Embryonic facial prominence (tissue), 1 donor: ENCODE measurements at regions not wholly inside any gene's neighbourhood (a gene's known extent, or its start where the extent isn't known, plus 50 kb on each side); places are given as distances from the start of the nearest gene placed in this dataset.
"Not testable (repeated sequence)": the region's sequence is repeated elsewhere in the genome, so short reads cannot be mapped to it uniquely, and the experiment has no call there.

ENCODE experiments used
- DNase-seq: peaks from one replicate; pipeline ENCODE4 v3.0.0-alpha.2; 2016; ENCODE audit errors: extremely low spot score

DNA sequence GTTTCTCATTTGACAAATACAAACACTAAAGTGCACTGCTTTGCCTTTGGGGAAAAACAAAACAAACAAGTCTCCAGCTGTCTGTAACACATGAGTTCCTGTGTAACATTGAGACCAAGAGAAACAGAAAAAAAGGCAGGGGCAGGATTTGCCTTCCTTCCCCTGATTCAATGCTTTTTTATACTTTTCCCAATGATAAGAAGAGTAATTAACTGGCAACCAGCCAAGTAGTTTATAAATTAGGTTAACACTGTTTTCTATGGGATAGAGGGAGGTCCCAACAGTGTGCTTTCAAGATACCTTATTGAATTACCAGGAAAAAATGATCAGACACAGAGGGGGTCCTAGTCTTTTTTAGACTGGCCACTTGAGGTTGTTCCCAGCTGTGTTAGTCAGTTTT, 346.8 kb downstream of the TRIM36 start:
- DNase-seq = no peak

DNA sequence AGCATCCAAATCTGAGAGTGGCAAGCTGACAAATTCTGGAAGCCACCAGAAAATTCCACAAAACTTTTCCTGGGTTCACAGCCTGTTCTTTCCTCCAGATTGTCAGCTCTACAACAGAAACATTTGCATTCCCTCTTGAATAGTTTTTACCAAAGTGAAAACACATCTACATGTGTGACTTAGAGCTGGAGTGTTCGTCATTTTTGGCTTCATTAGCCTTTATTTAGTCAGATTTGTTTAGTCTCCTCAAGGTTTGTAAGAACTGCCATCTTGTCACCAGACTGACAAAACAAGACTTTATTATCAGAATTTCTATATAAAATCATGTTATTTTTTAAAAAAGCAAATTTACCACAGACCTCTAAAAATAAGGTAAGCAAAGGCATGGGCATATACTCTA, 347.3 kb downstream of the TRIM36 start:
- no peak for DNase-seq

DNA sequence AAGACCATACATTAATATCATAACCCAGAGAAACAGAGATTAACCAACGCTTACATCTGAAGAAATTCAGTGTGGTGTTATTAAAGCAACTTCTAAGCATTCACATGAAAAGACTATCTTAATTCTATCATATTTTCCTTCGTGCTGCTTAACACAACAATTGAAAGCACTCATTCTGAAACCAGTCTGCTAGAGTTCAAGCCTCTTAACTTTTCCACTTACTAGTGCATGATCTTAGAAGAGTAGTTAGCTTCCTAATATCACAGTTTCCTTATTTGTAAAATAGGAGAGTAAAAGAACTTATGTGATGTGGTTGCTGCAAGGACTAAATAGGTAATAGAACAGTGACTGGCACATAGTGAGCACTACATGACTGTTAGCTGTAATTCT, 379.3 kb downstream of the TRIM36 start:
- DNase-seq = no peak

DNA sequence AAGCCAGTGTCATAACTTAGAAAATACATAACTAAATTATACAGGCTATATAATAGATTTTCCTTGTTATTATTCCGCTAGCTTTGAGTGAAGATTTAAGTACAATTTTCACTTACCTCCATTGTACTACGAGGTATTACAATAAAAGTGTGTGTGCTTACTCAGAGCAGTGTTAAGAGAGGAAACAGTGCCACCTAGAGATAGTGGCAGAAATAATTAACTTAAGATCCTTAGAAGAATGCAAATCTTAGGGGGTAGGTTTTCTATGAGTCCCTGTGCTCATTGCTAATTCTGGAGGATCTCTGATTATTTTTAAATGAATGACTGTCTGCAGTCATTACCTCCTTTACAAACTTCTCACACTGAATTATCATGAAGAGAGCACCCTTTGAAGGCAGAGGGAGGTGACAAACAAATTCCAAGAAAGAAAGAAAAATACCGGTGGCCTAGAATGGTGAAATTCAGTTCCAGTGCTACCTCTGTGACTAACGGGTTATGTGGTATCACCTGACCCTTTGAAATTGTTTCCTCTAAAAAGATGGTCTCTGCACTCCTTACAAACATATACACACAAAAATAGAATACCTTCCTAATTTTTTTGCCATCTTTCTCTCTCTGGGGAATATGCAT, 379.8 kb downstream of the TRIM36 start:
- DNase-seq = no peak

DNA sequence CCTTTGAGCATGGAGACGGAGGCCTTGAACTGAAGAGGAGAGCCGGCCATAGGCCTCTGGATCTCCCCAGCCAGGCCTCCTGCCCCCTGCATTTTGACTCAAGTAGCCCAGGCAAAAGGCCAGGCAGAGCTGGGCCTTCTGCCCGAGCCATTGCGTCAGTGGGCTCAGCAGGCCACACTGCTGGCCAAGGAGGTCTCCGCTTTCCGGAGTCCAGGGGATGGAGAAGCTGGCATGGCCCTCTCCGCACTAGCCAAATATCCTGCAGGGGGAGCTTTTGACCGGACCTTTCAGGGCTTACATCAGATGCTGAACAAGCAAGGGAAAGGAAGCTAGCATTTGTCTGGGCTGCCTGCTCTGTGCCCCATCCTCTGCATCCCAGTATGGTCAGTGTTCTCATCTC, 386.8 kb downstream of the TRIM36 start:
- no peak for DNase-seq

DNA sequence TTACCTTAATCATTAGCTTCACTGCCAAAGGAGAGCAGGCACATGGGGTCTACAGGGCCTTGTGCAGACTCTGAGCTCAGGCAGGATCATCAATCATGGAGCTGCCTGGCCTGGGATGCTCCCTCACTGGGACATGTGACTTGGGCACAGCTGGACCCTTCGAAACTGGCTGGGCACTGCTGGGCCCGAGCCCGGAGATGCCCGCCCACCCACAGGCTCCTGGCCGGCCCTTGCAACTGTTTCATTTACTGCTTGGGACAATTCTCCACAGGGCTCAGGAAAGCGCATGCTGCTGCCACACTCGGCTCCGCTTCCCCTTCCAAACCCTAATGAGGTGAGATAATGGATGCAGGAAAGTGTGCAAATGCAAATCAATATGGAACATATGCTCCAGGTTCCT, 387.5 kb downstream of the TRIM36 start:
- DNase-seq = no peak

DNA sequence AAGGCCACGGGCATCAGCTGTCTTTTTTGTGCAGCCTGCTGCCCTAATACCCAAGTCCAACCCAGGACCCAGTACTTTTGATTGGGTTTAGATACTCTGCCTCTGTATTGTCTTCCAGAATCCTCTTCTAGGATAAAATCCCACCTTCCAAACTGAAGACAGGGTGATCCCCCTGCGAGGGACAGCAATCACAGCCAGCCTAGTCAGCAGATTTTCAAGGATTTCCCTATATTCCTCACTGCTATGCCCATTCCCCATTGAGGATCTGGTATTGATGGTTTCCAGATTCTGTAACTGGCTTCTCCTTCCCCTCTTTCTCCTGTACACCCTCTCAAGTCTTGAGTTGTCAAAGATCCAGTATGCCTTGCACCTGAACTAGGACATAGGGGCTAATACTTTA, 389.4 kb downstream of the TRIM36 start:
- DNase-seq = no peak

DNA sequence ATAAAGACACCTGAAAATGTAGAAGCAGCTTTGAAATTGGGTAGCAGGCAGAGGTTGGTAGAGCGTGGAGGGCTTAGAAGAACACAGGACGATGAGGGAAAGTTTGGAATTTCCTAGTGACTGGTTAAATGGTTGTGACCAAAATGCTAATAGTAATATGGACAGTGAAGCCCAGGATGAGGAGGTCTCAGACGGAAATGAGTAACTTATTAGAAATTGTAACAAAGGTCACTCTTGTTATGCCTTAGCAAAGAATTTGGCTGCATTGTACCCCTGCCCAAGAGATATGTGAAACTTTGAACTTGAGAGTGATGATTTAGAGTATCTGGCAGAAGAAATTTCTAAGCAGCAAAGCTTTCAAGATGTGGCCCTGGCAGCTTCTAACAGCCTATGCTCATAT, 382.5 kb downstream of the KCNN2 start:
- DNase-seq = no peak

DNA sequence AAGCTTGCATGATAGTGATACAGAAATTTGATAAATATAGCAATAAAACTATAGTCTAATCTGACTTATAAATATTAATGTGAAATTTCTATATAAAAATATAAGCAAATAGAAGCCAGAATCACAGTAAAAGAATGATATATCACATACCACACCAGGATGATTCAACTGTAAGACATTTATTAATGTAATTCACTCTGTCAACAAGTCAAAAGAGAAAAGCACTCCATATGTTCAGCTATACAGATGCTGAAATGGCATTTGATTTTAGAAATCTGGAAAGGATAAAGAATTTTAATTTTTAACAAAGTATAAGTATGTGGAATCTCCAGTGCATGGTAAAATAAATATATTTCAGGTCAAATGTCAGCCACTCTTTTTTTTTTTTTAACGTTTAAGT, 372.4 kb downstream of the KCNN2 start:
- DNase-seq = no peak

DNA sequence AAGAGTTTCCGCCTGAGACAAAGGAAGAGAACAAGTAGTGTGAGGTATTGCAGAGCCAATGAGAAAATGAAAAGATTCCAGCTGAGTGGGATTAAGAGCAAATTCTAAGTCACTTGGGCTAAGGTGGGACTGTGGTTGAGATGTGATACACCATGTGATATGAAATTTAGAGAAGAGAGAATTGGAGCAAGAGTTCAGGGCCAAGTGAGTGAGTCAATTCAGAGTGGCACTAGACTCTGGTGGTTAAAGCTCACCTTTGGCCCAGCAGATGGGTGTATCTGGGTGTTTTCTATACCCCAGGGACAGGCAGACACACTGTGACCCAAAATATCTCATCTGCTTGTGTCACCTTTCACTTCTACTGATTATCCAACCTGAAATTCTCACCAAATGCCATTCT, 368.1 kb downstream of the KCNN2 start:
- DNase-seq = no peak

DNA sequence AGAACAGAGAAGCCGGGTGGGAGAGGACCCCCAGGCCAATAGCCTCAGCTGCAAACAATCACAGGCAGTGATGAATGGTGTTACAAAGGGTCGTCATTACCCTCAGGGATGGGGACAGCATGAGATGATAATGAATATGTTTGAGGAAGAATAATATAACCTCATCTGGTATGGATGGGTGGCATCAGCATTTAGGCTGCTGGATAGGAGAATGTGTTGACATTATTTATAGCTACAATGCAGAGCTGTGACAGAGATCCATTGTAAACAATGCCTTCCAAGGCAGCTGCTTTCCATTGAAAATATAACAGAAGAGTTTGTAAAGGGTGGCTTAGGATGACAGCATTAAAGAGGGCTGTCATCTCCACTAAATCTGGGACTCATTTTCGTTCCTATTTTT, 365.5 kb downstream of the KCNN2 start:
- peak; percentile 11 for DNase-seq

DNA sequence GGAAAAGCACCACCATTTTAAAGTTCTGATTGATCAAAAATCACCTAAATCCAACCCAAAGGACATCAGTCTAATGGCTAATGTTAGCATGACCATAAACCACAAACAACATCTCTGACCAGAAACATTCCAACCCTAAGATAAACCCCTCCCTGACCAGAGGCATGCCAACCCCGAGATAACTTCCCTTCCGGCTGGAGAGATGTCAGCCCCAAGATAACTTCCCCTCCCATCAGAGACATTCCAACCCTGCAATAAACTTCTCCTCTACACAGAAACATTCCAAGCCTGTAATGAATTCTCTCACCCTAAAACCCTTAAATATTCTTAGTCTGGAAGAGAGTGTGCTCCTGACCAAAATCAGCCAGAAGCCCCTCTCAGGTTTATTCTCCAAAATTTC, 364.3 kb downstream of the KCNN2 start:
- no peak for DNase-seq

DNA sequence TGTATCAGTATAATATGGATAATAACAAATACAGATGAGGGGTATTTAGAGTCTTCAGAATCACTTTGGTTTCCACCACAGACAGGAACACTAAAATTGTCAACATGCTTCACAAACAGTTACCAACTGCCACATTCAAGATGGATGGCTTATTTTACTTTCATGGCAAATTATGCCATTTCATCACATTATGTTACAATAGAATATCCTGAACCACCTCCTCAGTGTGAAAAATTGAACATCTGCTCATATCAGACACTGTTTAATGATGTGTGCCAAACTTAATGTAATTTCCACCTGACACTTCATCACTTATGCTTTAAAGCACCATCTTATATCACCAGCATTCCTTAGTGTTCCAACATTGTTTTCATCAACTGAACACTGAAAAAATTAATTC, 357.4 kb downstream of the KCNN2 start:
- no peak for DNase-seq

DNA sequence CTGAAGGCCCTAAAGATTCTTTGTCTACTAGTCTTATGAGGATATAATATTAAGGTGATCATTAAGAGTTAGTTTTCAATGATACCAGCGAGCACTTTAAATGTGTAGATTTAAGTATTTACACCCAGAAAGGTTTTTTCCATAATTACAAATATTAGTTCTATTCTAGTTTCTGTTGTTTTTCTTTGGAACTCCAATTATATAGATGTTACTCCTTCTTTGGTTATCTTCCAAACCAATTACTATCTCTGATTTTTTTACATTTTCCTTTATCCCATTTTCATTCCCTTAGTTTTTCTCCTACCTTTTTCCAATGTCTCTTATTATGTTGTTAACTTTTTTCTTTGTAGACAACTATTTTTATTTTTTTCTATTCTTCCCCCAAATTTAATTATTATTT, 355.1 kb downstream of the KCNN2 start:
- no peak for DNase-seq

DNA sequence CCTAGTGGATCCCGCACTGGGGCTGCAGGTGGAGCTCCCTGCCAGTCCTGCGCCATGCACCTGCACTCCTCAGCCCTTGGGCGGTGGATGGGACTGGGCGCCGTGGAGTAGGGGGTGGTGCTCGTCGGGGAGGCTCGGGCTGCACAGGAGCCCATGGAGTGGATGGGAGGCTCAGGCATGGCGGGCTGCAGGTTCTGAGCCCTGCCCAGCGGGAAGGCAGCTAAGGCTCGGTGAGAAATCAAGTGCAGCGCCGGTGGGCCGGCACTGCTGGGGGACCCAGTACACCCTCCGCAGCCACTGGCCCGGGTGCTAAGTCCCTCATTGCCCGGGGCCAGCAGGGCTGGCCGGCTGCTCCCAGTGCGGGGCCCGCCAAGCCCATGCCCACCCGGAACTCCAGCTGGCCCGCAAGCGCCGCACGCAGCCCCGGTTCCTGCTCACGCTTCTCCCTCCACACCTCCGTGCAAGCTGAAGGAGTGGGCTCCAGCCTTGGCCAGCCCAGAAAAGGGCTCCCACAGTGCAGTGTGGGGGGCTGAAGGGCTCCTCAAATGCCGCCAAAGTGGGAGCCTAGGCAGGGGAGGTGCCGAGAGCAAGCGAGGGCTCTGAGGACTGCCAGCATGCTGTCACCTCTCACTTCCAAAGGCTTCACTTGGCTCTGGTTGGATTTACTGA, 342.5 kb downstream of the KCNN2 start:
- DNase-seq = not testable (repeated sequence)

DNA sequence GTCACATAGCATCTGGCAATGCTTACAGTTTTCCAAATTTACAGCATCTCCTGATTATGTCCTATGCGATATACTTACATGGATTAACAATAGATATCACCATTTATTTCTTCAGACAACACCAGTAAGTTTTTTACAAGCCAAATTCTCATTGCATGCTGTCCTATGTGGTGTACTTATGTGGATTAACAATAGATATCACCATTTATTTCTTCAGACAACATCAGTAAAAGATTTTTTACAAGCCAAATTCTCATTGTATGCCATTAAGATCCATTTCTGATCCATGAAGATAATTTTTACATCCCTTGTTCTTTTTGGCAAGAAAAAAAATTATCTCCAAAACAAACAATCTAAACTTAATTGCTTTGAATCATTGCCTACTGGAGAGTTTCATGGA, 340.9 kb downstream of the KCNN2 start:
- DNase-seq = no peak

DNA sequence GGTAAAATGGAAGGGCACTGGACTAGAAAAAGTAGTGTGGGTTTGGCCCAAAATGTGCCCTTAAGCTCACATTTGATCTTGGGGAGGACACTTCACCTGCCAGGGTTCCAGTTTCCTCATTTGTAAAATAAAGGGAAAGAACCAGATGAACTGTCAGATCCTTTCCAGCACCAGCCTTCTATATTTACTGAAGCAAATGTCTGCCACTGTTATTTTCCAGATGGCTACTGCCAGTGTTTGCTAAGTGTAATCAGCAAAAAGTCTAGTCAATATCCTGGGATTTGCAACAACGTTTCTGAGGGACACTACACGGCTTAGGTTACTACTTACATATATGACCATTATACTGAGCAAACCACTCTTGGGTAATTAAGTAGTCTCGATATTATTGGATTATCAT, 340.3 kb downstream of the KCNN2 start:
- no peak for DNase-seq

DNA sequence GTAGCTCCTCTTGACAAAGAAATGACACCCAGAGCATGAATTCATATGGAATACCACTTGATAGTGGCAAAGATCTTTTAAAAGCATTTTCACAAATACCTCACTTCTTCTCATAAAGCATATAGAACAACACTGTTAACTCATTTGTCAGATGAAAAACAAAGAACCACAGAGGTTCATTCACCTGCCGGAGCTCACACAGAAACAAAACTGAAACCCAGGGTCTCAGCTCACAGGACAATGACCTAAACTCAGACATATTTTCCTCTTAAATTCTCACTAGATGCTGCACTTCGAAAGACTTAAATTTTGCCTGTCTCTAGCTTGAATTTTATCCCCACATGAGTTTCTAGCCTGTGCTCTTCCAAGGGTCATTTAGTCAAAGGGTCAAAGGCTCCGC, 339.0 kb downstream of the KCNN2 start:
- no peak for DNase-seq

DNA sequence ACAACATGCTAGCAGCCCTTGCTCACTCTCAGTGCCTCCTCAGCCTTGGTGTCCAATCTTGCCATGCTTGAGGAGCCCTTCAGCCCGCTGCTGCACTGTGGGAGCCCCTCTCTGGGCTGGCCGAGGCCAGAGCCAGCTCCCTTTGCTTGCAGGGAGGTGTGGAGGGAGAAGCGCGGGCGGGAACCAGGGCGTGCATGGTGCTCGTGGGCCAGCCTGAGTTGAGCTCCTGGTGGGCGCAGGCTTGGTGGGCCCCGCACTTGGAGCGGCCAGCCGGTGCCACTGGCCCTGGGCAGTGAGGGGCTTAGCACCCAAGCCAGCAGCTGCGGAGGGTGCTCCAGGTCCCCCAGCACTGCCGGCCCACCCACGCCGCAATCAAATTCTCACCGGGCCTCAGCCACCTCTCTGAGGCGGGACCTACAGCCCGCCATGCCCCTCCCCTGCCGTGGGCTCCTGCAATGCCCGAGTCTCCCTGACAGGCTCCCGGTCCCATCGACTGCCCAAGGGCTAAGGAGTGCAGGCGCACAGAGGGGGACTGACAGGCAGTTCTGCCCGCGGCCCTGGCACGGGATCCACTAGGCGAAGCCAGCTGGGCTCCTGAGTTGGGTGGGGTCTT, 333.5 kb downstream of the KCNN2 start:
- DNase-seq = no peak

DNA sequence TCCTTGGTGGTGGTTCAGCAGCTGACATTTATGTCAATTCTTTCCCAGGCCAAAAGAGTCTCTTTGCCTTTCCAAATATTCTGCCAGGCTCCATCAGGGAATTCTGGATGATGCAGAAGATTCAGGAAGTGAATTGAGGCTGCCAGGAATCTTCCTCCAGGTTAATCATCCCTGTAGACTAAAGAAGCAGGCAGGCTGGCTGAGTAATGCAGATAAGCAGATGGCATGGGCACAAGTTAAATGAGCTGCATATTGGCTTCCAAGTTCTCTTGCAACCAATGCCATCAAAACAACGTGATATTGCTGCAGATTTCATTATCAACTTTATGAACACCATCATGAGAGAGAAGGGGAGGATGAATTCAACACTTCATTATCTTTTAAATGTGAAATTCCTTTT, 324.5 kb downstream of the KCNN2 start:
- no peak for DNase-seq

DNA sequence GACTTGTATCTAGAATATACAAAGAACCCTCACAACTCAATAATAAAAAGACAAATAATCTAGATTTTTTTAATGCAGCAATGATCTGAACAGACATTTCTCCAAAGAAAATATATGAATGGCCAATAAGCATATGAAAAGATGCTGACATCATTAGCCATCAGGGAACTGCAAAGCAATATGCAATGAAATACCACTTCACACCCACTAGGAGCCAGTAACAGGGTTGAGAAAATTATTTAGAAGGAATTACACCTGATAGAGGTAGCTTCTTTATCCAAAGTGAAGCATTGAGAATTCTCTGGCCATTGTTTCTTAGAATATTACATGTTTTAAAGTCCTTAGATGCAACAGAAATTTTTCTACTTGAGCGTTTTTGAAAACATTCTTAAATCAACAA, 316.9 kb downstream of the KCNN2 start:
- no peak for DNase-seq

DNA sequence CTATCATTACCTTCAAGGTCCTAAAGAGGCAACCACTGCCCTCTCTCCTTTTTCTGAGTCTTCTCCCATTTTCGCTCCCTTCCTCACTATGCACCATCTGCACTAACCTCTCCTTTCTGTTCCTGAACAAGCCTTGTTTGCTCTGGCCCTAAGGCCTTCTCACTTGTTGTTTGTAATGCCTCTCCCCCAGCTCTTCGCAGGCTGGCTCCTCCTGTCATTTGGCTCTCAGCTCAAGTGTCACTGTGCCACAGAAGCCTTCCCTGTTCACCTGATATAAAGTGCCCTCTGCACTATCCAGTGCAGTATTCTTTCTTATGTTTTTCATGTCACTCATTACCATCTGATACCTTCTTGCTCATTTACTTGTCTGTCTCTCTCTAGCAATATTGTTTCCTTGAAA, 303.7 kb downstream of the KCNN2 start:
- no peak for DNase-seq

DNA sequence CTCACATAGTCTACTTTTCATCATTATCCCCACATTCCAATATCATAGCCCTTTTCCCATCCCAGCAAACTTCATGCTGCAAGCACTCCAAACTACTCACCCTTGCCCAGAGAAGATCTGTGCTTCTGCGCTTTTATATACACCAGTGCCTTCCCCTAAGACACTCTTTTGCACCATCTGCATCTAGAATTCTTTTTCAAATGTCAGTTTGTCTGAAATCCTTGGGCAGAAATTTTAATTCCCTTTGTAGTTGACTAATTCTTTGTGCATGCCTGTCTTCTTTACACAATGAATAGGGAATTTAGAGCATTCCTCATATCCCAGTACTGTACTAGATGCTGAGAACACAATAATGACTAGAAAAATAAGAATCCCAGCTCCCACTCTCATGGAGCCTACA, 298.9 kb downstream of the KCNN2 start:
- no peak for DNase-seq

DNA sequence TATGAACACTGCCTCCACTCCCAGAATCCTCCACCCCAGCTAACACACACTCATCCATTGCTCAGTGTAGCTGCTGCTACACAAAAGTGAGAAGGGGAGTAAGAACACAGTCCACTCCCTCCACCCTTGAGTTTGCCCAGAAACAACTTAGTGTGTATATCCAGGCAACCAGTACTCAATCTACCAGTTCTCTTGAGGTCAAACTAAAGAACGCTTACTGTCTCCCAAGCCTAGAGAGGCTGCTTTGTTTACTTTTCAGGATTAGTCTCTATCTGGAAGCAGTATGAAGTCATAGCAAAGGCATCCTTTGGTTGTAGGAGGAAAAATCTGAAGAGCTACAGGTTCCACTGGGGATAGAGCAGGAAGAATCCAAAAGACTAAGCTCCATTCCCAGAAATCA, 296.3 kb downstream of the KCNN2 start:
- DNase-seq = no peak
